ENCODE measurements at regions not wholly inside any gene's neighbourhood (a gene's known extent, or its start where the extent isn't known, plus 50 kb on each side); places are given as distances from the start of the nearest gene placed in this dataset.

GRCh38 chr5:116896001-116896400 is 321.4 kb upstream of the SEMA6A start:
- Mint-ChIP-seq H3K4me1 (peaks cover 4 to 12% of the 10 kb centered on the region in 2 experiments; a peak in 3 of 4 replicates), H3K27ac (no peak overlapping the region), H3K27me3 (ENCODE audit: low read depth) (no peaks in the 10 kb centered on the region), H3K4me3 (no peak overlapping the region), H3K36me3 (ENCODE audit: insufficient read depth in 1 of 3, low read depth in 3 of 3) (no peaks in the 10 kb centered on the region), H3K9me3 (no peaks in the 10 kb centered on the region)
- no peak overlapping the region for H3K18ac ChIP-seq (ENCODE audit: insufficient read length, low read depth, low read length)
- DNase-seq, result no peak
- no peak overlapping the region for H2BK12ac ChIP-seq (ENCODE audit: insufficient read length, low read depth, low read length)
- H3T11ph ChIP-seq (ENCODE audit: low read length), result no peak overlapping the region
- H3K56ac ChIP-seq (ENCODE audit: insufficient read length, low read depth, low read length), result no peak overlapping the region
- H2BK20ac ChIP-seq (ENCODE audit: low read depth, low read length, poor library complexity, severe bottlenecking), result no peak overlapping the region
- no peak overlapping the region for H3K9ac ChIP-seq (ENCODE audit: extremely low read depth, insufficient read length, low read length)
- H4K8ac ChIP-seq (replicated peaks; ENCODE audit: insufficient read length, low read depth, low read length), result no peak overlapping the region
- no peak overlapping the region for H3K27ac ChIP-seq (ENCODE audit: insufficient read length, low read depth, low read length)
- no peak overlapping the region for H4K91ac ChIP-seq (ENCODE audit: insufficient read length, low read depth, low read length)
- no peak overlapping the region for H2BK5ac ChIP-seq (ENCODE audit: insufficient read length, low read length)
- no peaks in the 10 kb centered on the region for H3K27me3 ChIP-seq (ENCODE audit: insufficient read depth, low read length)
- no peaks in the 10 kb centered on the region for H3K9me3 ChIP-seq (ENCODE audit: control insufficient read depth, low read depth, low read length)
- H4K20me1 ChIP-seq (ENCODE audit: control insufficient read depth, insufficient read depth, insufficient read length), result no peaks in the 10 kb centered on the region
- H2AFZ ChIP-seq (ENCODE audit: low read length), result no peak overlapping the region
- no peaks in the 10 kb centered on the region for H3K79me1 ChIP-seq (ENCODE audit: insufficient read depth, low read depth, low read length, poor library complexity, severe bottlenecking)
- H3K4me1 ChIP-seq (ENCODE audit: insufficient read depth, low read length), result peaks cover 2% of the 10 kb centered on the region; the same call in 1 of the 2 replicates
- no peaks in the 10 kb centered on the region for H3K23me2 ChIP-seq (ENCODE audit: insufficient read length, low read depth, low read length, poor library complexity, severe bottlenecking)
- no peak overlapping the region for H3K23ac ChIP-seq (ENCODE audit: insufficient read length, low read depth, low read length)
- no peak overlapping the region for H2BK120ac ChIP-seq (ENCODE audit: low read depth, low read length, poor library complexity, severe bottlenecking)
- H2AK5ac ChIP-seq (ENCODE audit: insufficient read length, low read length), result no peak overlapping the region
- TF ChIP-seq, protein P1, sequence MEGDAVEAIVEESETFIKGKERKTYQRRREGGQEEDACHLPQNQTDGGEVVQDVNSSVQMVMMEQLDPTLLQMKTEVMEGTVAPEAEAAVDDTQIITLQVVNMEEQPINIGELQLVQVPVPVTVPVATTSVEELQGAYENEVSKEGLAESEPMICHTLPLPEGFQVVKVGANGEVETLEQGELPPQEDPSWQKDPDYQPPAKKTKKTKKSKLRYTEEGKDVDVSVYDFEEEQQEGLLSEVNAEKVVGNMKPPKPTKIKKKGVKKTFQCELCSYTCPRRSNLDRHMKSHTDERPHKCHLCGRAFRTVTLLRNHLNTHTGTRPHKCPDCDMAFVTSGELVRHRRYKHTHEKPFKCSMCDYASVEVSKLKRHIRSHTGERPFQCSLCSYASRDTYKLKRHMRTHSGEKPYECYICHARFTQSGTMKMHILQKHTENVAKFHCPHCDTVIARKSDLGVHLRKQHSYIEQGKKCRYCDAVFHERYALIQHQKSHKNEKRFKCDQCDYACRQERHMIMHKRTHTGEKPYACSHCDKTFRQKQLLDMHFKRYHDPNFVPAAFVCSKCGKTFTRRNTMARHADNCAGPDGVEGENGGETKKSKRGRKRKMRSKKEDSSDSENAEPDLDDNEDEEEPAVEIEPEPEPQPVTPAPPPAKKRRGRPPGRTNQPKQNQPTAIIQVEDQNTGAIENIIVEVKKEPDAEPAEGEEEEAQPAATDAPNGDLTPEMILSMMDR (conservative IDR thresholded peaks at IDR 0.05), result no peak
- H3K14ac ChIP-seq (ENCODE audit: insufficient read depth, low read length), result no peak overlapping the region
- H3K4ac ChIP-seq (ENCODE audit: low read depth, low read length), result no peak overlapping the region
- no peak overlapping the region for H4K5ac ChIP-seq (ENCODE audit: insufficient read length, low read depth, low read length)
- no peak overlapping the region for H2BK15ac ChIP-seq (ENCODE audit: low read depth, low read length)
- no peaks in the 10 kb centered on the region for H3K79me2 ChIP-seq (ENCODE audit: insufficient read depth, low read length)
- no peak overlapping the region for H3K4me2 ChIP-seq (ENCODE audit: insufficient read depth, insufficient read length, low read length)
